A204.1 (cell line): ENCODE measurements at regions not wholly inside any gene's neighbourhood (a gene's known extent, or its start where the extent isn't known, plus 50 kb on each side); places are given as distances from the start of the nearest gene placed in this dataset.

Source experiments
- FAIRE-seq: peaks from 2 replicates; lab custom pipeline; 2012; peaks lifted over from hg19 to GRCh38; lab: Jason Lieb, UNC

DNA sequence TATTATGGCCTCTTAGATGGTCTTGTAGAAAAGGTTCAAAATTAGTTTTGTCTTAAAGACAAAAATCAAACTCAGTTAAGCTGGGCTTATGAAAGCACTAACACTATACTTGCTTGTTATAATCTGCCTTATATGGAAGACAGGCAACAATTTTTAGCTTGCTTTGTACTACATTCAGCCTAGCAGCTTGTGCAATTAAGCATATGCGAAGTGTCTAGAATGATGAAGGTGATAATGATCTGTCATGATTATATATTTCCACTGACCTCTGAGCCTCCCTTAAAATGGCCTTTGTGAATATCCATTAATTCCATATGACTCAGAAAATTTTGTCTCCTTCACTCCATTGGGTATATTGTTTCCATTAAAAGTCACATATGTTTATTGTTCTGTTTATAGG, 834.9 kb downstream of the OLFM4 start:
- FAIRE-seq: no peak

DNA sequence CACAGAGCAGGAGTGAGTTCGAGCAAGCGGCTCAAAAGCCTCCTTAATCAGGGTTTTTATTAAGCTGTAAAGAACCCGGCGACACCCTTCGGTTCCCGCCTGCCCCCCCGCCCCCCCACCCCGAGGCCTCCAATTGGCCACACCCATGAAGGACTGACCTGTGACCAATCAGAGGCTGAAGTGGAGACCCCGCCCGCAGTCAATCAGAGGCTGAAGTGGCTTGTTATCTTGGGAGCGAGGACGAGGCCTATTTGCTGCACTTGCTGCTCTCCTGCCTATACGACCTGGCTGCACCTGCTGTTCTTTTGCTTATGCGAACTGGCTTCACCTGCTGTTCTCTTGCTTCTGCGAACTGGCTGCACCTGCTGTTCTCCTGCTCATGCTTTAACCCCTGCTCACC, 844.9 kb downstream of the OLFM4 start:
- no peak for FAIRE-seq

DNA sequence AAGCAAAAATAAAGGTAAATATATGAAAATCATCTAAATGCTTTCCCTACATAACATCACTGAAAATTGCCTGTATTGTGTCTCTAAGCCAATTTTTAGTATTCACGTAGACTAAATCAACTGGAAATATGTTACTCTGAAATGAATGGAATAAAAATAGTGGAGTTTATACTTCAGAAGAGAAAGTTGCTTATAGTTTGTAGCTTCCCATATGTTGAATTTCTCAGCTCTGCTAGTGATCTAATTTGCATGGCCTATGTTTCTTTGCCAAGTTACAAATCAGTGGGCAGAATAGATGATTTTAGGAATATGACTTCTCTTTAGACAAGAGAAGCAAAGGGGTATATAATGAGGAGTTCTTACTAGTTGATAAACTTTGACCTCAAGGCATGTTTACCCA, 850.2 kb downstream of the OLFM4 start:
- no peak for FAIRE-seq

GRCh38 chr13:53885997-53886396, 857.4 kb downstream of the OLFM4 start:
- no peak for FAIRE-seq

- no peak for FAIRE-seq
Measured at GRCh38 chr13:53890696-53891095, 862.1 kb downstream of the OLFM4 start.

DNA sequence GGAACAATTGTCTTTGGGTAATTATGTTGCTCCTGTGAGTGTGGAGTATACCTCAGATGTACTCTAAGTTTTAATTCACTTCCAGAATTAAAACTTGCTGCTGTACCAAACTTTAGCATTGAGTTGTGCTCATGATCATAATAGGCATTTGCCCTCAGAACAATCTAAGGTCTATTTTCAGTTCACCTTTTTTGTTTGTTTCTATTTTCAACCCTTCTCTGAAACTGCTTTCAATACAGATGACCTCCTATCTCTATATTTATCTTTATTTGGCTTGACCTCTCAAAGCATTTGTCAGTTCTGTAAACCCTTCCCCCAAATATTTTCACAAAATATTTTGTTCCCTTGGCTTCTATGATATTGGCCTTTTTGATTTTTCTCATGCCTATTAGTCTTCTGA, 873.0 kb downstream of the OLFM4 start:
- FAIRE-seq: no peak

GRCh38 chr13:53907891-53908290, 879.3 kb downstream of the OLFM4 start:
- FAIRE-seq: no peak

DNA sequence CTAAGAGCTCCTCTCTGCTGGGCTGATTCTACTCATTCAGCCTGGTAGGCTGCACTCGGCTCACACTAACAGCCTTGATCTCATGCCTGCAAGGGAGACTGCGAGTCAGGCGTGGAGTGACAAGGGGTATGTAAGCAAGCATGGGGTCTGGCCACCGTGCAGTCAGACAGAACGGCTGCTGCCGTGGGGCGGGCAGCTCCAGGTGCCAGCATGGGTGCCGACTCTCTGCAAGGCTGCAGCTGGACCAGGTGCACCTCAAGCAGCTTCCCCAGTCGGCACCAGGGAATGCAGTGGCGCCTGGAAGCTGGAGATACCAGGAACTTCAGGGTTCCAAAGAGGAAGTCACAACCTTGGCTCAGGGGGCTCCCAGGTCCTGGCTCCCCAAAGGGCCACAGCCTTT, 892.3 kb downstream of the OLFM4 start:
- no peak for FAIRE-seq

GRCh38 chr13:53921473-53921872, 892.9 kb downstream of the OLFM4 start:
- no peak for FAIRE-seq

DNA sequence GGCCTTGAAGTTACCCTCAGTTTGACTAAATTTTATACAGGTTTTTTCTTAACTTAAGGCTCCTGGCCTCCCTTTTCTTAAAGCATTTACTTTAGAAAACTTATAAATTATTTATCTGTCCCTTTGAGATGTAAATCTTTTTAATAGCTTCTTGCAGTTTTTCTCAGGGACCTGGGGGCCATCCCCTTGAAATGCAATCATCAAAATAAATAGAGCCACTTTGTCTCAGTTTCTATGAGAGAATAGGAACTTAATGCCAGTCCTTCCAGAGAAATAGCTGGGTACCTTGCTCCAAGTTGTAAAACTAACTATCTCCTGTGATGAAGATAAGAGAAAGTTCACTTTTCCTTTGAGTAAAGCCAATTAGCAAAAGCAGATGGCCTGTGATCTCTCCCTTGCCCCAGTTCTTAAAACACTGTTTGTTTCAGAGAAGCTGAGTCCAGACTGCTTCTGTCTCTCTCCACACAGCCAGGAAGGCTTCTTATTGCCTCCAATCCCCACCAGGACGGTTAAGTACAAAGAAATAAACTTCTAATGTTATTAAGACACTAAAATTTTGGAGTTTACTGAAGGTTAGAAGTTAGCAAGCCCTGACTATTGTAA, 913.1 kb downstream of the OLFM4 start:
- FAIRE-seq: no peak

- no peak for FAIRE-seq
Measured at GRCh38 chr13:53946500-53946899, 917.9 kb downstream of the OLFM4 start.

DNA sequence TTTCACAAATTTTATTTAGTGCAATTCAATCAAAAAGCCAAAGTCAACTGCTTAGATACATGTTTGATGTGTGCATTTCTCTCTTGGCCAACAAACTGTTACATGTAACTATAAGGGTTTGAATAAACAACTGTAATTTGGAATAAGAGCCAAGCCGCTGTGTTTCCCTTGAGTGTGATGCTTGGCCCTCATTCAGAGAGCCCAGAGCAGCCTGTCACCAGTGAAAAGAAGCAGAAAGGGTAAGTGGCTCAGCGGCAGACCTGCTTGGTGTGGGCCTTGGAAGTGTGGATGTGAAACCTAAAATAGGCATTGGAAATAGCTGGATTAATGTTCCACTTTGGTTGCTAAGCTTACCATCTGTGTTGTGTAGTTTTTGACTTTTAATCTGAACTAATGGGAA, 924.6 kb downstream of the OLFM4 start:
- FAIRE-seq: no peak
